ENCODE measurements at regions not wholly inside any gene's neighbourhood (a gene's known extent, or its start where the extent isn't known, plus 50 kb on each side); places are given as distances from the start of the nearest gene placed in this dataset.

DNA sequence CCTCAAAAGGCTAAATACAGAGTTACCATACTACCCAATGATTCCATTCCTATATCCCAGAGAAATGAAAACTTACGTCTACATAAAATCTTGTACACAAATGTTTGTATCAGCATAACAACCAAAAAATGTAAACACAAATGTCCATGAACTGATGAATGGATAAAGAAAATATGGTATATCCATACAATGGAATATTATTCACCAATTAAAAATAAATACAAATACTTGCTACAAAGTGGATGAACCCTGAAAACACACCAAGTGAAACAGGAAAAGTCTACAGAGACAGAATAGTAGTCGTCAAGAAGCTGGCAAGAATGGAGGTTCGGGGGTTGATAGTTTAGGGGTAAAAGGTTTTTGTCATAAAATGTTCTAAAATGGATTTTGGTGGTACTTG lies 54.0 kb upstream of the ANKRD28 start:
- H3K9me3 ChIP-seq (ENCODE audit: low read depth, low read length): no peaks in the 10 kb centered on the region
- H3K27ac ChIP-seq: no peak overlapping the region
- no peak for TF ChIP-seq POLR2AphosphoS5 (IDR thresholded peaks at IDR 0.05; ENCODE audit: borderline replicate concordance, low read depth, low read length)

DNA sequence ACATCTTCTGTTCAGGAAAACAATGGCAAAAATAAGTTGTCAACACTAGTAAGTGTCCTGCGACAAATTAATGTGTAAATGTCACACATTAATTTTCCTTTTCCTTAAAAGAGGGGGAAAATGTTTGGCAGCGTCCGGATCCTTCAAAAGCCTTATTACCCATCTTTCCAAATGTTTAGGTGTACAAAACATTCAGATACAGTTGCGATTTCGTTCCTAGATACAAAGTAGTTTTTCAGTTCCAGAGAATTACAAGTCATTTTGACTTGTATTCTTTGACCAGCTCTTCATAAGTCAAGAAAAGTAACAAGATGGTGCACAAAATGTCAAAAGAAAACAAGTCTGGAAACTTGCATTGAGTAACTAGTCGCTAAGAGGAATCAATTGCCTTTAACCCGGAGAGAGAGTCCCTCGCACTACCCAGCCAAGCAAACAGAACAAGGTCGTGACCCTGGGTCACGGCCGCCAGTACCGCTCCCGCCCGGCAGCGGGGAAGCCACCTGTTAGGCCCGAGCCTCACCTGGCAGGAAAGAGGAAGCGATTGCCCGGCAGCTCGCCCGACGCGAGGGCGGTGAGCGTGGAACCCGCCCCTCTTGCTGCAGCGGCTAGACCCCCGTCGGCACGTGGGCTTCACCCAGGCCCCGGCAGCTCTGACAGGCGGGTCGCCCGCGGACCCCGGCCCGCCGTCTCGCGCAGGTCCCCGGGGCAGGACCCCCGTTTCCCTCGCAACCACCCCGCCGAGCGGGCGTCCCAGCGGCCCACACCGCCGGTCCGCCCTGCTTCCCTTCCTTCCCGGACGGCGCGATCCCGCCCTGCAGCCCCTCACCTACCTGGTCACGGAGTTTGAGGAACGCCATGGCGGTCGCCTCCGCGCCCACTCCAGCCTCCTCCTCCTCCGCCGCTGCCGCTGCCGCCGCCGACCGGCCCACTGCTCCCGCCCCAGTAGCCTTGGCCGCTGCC lies 61.0 kb upstream of the ANKRD28 start:
- no peak overlapping the region for H3K27ac ChIP-seq
- no peak for TF ChIP-seq POLR2AphosphoS5 (IDR thresholded peaks at IDR 0.05; ENCODE audit: borderline replicate concordance, low read depth, low read length)
- TF ChIP-seq FOXP2 (optimal IDR thresholded peaks at IDR 0.05; ENCODE audit: control extremely low read depth, extremely low read length, insufficient read depth): no peak
- no peak for TF ChIP-seq EZH2 (IDR thresholded peaks at IDR 0.05)
- DNase-seq (ENCODE audit: low read depth, low spot score): no peak

More for the DNA sequence above, 54.0 kb upstream of the ANKRD28 start:
- DNase-seq (ENCODE audit: low read depth, low spot score): no peak
- Histone ChIP-seq H3K4me3 (no peak overlapping the region), H3K9ac (ENCODE audit: insufficient read length) (no peak overlapping the region), H3K36me3 (ENCODE audit: insufficient read depth, low read length) (no peaks in the 10 kb centered on the region)

DNA sequence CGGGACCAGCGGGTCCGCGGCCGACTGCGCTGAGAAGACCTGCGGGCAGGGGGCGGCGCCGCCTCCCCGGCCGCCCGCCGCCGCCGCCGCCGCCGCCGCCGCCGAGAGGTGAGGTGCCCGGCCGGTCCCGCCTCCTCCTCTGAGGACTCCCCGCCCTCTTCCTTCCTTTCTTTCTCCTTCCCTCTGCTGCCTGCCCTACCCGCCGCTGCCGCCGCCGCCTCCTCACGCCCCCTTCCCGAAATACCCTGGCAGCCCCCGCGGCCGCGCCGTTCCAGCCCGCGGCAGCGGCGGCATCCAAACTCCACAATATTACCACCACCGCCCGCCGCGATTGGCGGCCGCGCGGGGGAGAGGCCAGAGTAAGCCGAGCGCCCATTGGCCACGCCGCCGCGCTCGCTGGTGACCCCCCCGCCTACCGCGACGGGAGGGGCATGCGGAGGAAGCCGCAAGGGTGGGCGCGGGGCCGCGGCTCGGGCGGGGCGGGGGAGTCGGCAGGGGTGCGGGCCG lies 61.8 kb upstream of the ANKRD28 start:
- Histone ChIP-seq H3K36me3 (ENCODE audit: insufficient read depth, low read length) (no peaks in the 10 kb centered on the region), H3K9ac (ENCODE audit: insufficient read length) (no peak overlapping the region), H3K4me3 (peak overlapping the region; percentile 75), H3K9me3 (ENCODE audit: low read depth, low read length) (no peaks in the 10 kb centered on the region), H3K27ac (no peak overlapping the region)
- no peak for DNase-seq (ENCODE audit: low read depth, low spot score)
- TF ChIP-seq EZH2 (IDR thresholded peaks at IDR 0.05) (no peak), POLR2AphosphoS5 (IDR thresholded peaks at IDR 0.05; ENCODE audit: borderline replicate concordance, low read depth, low read length) (peak; percentile 38; the same call in 1 of the 2 replicates), FOXP2 (optimal IDR thresholded peaks at IDR 0.05; ENCODE audit: control extremely low read depth, extremely low read length, insufficient read depth) (no peak)

More for the DNA sequence above, 61.0 kb upstream of the ANKRD28 start:
- no peaks in the 10 kb centered on the region for H3K9me3 ChIP-seq (ENCODE audit: low read depth, low read length)
- H3K4me3 ChIP-seq: peak overlapping the region; percentile 75
- no peak overlapping the region for H3K9ac ChIP-seq (ENCODE audit: insufficient read length)
- no peaks in the 10 kb centered on the region for H3K36me3 ChIP-seq (ENCODE audit: insufficient read depth, low read length)

DNA sequence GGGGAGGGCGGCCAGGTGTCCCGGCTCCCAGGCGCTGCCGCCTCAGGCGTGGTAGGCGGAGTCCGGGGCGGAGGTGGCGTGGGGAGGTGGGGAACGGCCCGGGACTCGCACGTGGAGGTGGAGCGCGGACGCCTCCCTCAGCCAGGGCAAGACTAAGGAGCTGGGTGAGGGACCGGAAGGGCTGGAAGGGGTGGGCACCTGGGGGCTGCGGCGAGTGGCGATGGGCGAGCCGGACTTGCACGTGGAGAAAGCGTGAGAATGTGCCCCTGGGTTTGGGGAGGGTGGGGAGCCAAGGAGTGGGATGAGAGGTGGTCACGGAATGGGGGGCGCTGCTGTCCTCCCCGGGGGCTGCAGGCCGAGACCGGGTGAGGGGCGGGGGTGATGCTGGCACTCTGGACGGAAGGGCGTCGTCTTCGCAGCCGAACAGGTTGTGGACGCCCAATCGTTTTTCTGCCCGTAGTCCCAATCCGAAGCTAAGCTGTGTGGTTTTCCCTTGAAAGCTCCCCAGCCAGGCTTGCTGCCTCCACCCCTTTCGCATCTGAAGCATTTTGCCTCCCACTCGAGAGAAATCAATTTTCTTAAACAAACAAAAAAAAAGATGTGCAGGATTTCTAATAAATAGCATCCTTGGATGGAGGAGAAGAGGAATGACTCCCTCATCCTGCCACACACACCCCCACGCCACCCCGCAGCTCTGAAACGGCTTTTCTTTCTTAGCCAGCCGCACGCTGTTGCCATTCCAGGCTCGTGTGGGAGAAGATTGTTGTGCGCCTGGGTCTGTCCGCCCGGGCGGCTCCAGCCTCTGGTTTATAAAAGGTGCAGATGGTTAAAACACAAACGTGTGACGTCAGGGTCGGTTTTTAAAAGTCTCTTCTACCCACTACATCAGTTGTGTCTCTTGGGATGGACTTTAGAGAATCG lies 62.5 kb upstream of the ANKRD28 start:
- no peak for DNase-seq (ENCODE audit: low read depth, low spot score)
- Histone ChIP-seq H3K27ac (no peak overlapping the region), H3K36me3 (ENCODE audit: insufficient read depth, low read length) (no peaks in the 10 kb centered on the region), H3K4me3 (peak overlapping the region; percentile 75), H3K9ac (ENCODE audit: insufficient read length) (no peak overlapping the region), H3K9me3 (ENCODE audit: low read depth, low read length) (no peaks in the 10 kb centered on the region)
- TF ChIP-seq POLR2AphosphoS5 (IDR thresholded peaks at IDR 0.05; ENCODE audit: borderline replicate concordance, low read depth, low read length) (no peak), FOXP2 (optimal IDR thresholded peaks at IDR 0.05; ENCODE audit: control extremely low read depth, extremely low read length, insufficient read depth) (no peak), EZH2 (IDR thresholded peaks at IDR 0.05) (no peak)

DNA sequence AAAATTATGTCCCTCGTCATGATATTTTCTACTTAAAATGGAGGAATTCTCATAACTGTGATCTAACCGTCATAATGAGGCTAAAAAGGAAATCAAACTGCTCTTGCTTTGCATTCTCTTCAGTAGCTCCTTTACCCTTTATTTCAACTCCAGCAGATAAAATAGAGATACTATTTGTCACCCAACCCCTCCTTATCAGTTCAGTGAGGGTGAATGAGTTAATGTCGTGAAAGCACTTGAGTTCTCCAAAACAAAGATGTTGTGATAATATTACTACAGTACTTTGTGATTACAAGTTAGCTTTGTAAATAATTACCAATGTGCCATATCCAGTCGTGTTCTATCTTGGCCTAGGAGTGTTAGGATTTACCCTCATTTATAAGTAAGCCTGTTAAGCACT lies 63.4 kb upstream of the ANKRD28 start:
- no peak for TF ChIP-seq EZH2 (IDR thresholded peaks at IDR 0.05)
- no peak for TF ChIP-seq POLR2AphosphoS5 (IDR thresholded peaks at IDR 0.05; ENCODE audit: borderline replicate concordance, low read depth, low read length)
- TF ChIP-seq FOXP2 (optimal IDR thresholded peaks at IDR 0.05; ENCODE audit: control extremely low read depth, extremely low read length, insufficient read depth): no peak
- H3K9me3 ChIP-seq (ENCODE audit: low read depth, low read length): no peaks in the 10 kb centered on the region
- H3K36me3 ChIP-seq (ENCODE audit: insufficient read depth, low read length): no peaks in the 10 kb centered on the region
- H3K4me3 ChIP-seq: no peak overlapping the region
- H3K9ac ChIP-seq (ENCODE audit: insufficient read length): no peak overlapping the region
- no peak overlapping the region for H3K27ac ChIP-seq
- no peak for DNase-seq (ENCODE audit: low read depth, low spot score)

DNA sequence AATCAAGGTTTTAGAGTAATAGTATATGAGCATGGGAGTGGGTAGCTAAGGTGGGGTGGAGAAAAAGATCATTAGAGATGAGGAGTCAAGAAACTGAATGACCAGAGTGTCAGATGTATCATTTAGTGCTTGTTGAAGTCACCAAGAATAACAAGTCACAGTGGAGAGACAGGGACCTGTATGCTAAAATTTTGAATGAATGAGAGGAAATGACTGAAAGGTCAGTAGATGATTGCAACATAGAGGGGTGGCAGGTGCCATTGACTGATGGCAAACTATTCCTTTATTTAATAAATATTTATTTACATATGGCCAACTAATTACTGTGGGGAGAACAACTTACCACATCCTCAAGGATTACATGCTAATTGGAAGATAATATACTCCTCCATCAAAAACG lies 75.0 kb upstream of the ANKRD28 start:
- no peak for DNase-seq (ENCODE audit: low read depth, low spot score)
- H3K4me3 ChIP-seq: no peak overlapping the region
- no peaks in the 10 kb centered on the region for H3K9me3 ChIP-seq (ENCODE audit: low read depth, low read length)
- no peak overlapping the region for H3K9ac ChIP-seq (ENCODE audit: insufficient read length)
- TF ChIP-seq FOXP2 (optimal IDR thresholded peaks at IDR 0.05; ENCODE audit: control extremely low read depth, extremely low read length, insufficient read depth) (no peak), POLR2AphosphoS5 (IDR thresholded peaks at IDR 0.05; ENCODE audit: borderline replicate concordance, low read depth, low read length) (no peak), EZH2 (IDR thresholded peaks at IDR 0.05) (no peak)
- no peaks in the 10 kb centered on the region for H3K36me3 ChIP-seq (ENCODE audit: insufficient read depth, low read length)
- no peak overlapping the region for H3K27ac ChIP-seq

DNA sequence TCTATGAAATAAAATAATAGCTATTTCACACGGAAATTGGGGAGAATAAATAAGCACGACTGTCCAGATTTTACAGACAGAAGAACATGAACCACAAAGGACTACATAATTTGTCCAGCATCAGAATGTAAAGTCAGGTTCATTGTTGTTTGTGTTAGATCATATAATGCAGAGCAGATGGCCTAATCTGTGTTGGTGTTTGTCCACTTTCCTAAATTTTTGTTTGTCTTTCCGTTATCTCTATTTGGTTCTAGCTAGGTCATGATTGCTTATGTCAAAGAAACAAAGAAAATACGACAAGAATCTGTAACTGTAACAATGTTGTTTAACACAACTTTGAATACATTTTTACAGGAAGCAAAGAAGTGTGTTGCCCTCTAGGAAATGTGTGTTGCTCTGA lies 75.6 kb upstream of the ANKRD28 start:
- DNase-seq (ENCODE audit: low read depth, low spot score): no peak
- no peak for TF ChIP-seq EZH2 (IDR thresholded peaks at IDR 0.05)
- no peak for TF ChIP-seq POLR2AphosphoS5 (IDR thresholded peaks at IDR 0.05; ENCODE audit: borderline replicate concordance, low read depth, low read length)
- no peak for TF ChIP-seq FOXP2 (optimal IDR thresholded peaks at IDR 0.05; ENCODE audit: control extremely low read depth, extremely low read length, insufficient read depth)
- no peak overlapping the region for H3K9ac ChIP-seq (ENCODE audit: insufficient read length)

More for the DNA sequence above, 75.6 kb upstream of the ANKRD28 start:
- Histone ChIP-seq H3K4me3 (no peak overlapping the region), H3K27ac (no peak overlapping the region), H3K9me3 (ENCODE audit: low read depth, low read length) (no peaks in the 10 kb centered on the region), H3K36me3 (ENCODE audit: insufficient read depth, low read length) (no peaks in the 10 kb centered on the region)

All from SK-N-MC (cell line).